ENCODE measurements at regions not wholly inside any gene's neighbourhood (a gene's known extent, or its start where the extent isn't known, plus 50 kb on each side); places are given as distances from the start of the nearest gene placed in this dataset.

DNA sequence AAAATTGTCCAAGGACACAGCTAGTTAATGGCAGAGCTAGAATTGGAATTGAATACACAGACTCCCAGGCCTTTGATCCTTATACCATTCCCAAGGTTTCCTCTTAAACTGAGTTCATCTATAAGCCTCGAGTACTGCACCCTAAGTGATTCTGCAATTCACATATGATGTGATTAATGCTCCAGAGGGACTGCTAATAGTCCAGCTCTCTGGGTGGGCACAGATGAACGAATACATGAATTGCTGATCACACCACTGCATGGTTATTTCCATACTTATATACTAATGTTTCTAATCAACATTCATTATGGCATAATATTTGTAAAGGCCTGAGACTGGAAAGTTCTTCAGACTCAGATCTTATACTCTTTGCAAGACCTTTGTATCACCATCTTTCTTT, 101.8 kb downstream of the NUFIP1 start:
- Mint-ChIP-seq H3K9me3 (ENCODE audit: unreplicated experiment) (no peaks in the 10 kb centered on the region), H3K4me3 (ENCODE audit: unreplicated experiment) (no peak overlapping the region), H3K27ac (ENCODE audit: unreplicated experiment) (no peak overlapping the region), H3K4me1 (ENCODE audit: low read depth, unreplicated experiment) (peaks cover 13% of the 10 kb centered on the region), H3K36me3 (ENCODE audit: low read depth, unreplicated experiment) (no peaks in the 10 kb centered on the region), H3K27me3 (ENCODE audit: low read depth, unreplicated experiment) (no peaks in the 10 kb centered on the region)
- no peak overlapping the region for H3K9ac ChIP-seq (ENCODE audit: low read length)
- no peaks in the 10 kb centered on the region for H3K27me3 ChIP-seq (ENCODE audit: insufficient read depth, low read length)
- H3K27ac ChIP-seq (ENCODE audit: low read depth, low read length), result no peak overlapping the region
- H4K20me1 ChIP-seq (ENCODE audit: insufficient read depth, low read length), result no peaks in the 10 kb centered on the region
- no peaks in the 10 kb centered on the region for H3K79me2 ChIP-seq (ENCODE audit: insufficient read depth, low read length)
- TF ChIP-seq, protein P1, sequence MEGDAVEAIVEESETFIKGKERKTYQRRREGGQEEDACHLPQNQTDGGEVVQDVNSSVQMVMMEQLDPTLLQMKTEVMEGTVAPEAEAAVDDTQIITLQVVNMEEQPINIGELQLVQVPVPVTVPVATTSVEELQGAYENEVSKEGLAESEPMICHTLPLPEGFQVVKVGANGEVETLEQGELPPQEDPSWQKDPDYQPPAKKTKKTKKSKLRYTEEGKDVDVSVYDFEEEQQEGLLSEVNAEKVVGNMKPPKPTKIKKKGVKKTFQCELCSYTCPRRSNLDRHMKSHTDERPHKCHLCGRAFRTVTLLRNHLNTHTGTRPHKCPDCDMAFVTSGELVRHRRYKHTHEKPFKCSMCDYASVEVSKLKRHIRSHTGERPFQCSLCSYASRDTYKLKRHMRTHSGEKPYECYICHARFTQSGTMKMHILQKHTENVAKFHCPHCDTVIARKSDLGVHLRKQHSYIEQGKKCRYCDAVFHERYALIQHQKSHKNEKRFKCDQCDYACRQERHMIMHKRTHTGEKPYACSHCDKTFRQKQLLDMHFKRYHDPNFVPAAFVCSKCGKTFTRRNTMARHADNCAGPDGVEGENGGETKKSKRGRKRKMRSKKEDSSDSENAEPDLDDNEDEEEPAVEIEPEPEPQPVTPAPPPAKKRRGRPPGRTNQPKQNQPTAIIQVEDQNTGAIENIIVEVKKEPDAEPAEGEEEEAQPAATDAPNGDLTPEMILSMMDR (IDR thresholded peaks at IDR 0.05; ENCODE audit: insufficient read depth, low read depth, low read length), result no peak
- no peak for TF ChIP-seq EZH2 (IDR thresholded peaks at IDR 0.05; ENCODE audit: insufficient read depth, low read length)
- H3K4me1 ChIP-seq (ENCODE audit: insufficient read depth, low read length), result peaks cover 10% of the 10 kb centered on the region
- DNase-seq (ENCODE audit: low read depth) (no peak), FAIRE-seq (no peak)
- no peak overlapping the region for H2AFZ ChIP-seq (ENCODE audit: low read depth, low read length)
- no peak overlapping the region for H3K4me2 ChIP-seq (ENCODE audit: low read length)
- no peaks in the 10 kb centered on the region for H3K9me3 ChIP-seq (ENCODE audit: insufficient read depth, low read depth, low read length)
- no peaks in the 10 kb centered on the region for H3K36me3 ChIP-seq (ENCODE audit: insufficient read depth, low read length)
- H3K4me3 ChIP-seq (ENCODE audit: insufficient read depth, low read depth, low read length), result no peak overlapping the region

DNA sequence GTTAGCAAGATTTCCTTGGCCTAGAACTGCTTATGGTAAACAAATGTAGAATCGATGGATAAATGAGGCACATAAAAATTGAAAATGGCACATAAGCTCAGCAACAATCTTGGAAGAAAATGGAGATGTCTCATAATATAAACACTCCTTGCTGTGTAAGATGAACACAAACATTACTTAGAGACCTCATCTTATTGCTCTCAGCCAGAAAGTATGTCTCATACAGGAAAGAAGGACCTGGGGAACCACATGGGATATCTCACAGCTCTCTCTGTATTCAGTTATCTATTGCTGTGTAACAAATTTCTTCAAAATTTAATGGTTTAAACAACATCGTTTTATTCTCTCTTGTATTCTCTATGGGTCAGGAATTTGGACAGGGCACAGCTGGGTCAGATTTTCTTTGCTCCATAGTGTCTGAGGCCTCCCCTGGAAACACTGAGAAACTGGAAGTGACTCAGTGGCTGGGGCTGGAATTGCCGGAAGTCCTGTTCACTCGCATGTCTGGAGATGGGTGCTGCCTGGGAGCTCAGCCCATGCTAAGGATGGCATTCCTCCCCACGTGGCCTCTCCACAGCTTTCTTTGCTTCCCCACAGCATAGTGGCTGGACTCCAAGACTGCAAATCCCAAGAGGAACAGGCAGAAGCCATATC, 105.1 kb downstream of the NUFIP1 start:
- no peak overlapping the region for H3K4me3 ChIP-seq (ENCODE audit: insufficient read depth, low read depth, low read length)
- FAIRE-seq (peak; percentile 97), DNase-seq (ENCODE audit: low read depth) (peak; percentile 71)
- no peaks in the 10 kb centered on the region for H3K9me3 Mint-ChIP-seq (ENCODE audit: unreplicated experiment)
- no peaks in the 10 kb centered on the region for H3K27me3 ChIP-seq (ENCODE audit: insufficient read depth, low read length)
- no peak for TF ChIP-seq EZH2 (IDR thresholded peaks at IDR 0.05; ENCODE audit: insufficient read depth, low read length)
- H3K36me3 Mint-ChIP-seq (ENCODE audit: low read depth, unreplicated experiment), result no peaks in the 10 kb centered on the region
- H3K4me2 ChIP-seq (ENCODE audit: low read length), result peak overlapping the region; percentile 36
- H3K4me1 ChIP-seq (ENCODE audit: insufficient read depth, low read length), result peaks cover 10% of the 10 kb centered on the region
- no peaks in the 10 kb centered on the region for H3K36me3 ChIP-seq (ENCODE audit: insufficient read depth, low read length)
- H3K9me3 ChIP-seq (ENCODE audit: insufficient read depth, low read depth, low read length), result no peaks in the 10 kb centered on the region
- H3K79me2 ChIP-seq (ENCODE audit: insufficient read depth, low read length), result no peaks in the 10 kb centered on the region
- H3K27me3 Mint-ChIP-seq (ENCODE audit: low read depth, unreplicated experiment), result peaks cover 2% of the 10 kb centered on the region
- peak overlapping the region; percentile 81 for H3K27ac Mint-ChIP-seq (ENCODE audit: unreplicated experiment)
- peak overlapping the region; percentile 15 for H3K9ac ChIP-seq (ENCODE audit: low read length)
- H2AFZ ChIP-seq (ENCODE audit: low read depth, low read length), result peak overlapping the region; percentile 68
- H4K20me1 ChIP-seq (ENCODE audit: insufficient read depth, low read length), result no peaks in the 10 kb centered on the region
- H3K27ac ChIP-seq (ENCODE audit: low read depth, low read length), result peak overlapping the region; percentile 65
- peak overlapping the region; percentile 7 for H3K4me3 Mint-ChIP-seq (ENCODE audit: unreplicated experiment)
- peaks cover 9% of the 10 kb centered on the region for H3K4me1 Mint-ChIP-seq (ENCODE audit: low read depth, unreplicated experiment)

DNA sequence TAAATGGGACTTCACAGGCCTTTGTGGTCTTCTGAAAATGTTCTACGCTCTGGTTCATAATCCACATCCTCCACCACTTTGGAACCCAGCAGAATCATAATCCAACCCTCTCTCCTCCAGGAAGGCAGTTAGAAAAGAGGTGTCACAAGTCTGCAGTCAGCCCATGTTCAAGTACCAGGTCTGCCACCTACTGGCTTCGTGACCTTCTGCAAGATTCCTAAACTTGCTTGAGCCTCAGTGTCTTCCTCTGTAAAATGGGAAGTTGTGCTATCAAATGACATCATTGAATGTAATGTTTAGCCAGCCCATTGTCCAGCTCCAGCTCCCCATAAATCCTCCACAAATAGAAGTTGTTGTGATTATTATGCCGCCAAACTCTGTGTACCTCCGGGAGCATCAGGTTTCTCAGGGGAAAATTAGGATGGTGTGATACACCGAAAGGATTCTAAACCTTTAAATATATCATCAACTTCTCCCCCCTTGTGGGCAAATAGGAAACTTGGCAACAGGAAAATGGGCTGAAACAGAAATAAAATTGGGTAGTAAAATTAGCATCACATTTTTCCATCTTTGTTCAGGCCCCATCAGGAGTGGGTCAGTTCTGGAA, 109.7 kb downstream of the NUFIP1 start:
- TF ChIP-seq EZH2 (IDR thresholded peaks at IDR 0.05; ENCODE audit: insufficient read depth, low read length), result no peak
- TF ChIP-seq, protein P1 (IDR thresholded peaks at IDR 0.05; ENCODE audit: insufficient read depth, low read depth, low read length), result peak; percentile 24
- Histone ChIP-seq H3K27me3 (ENCODE audit: insufficient read depth, low read length) (no peaks in the 10 kb centered on the region), H3K4me2 (ENCODE audit: low read length) (no peak overlapping the region), H4K20me1 (ENCODE audit: insufficient read depth, low read length) (no peaks in the 10 kb centered on the region), H3K36me3 (ENCODE audit: insufficient read depth, low read length) (no peaks in the 10 kb centered on the region), H2AFZ (ENCODE audit: low read depth, low read length) (no peak overlapping the region), H3K27ac (ENCODE audit: low read depth, low read length) (no peak overlapping the region), H3K79me2 (ENCODE audit: insufficient read depth, low read length) (no peaks in the 10 kb centered on the region), H3K9me3 (ENCODE audit: insufficient read depth, low read depth, low read length) (peaks cover 5% of the 10 kb centered on the region), H3K4me1 (ENCODE audit: insufficient read depth, low read length) (peaks cover 8% of the 10 kb centered on the region), H3K4me3 (ENCODE audit: insufficient read depth, low read depth, low read length) (no peak overlapping the region), H3K9ac (ENCODE audit: low read length) (no peak overlapping the region)
- Mint-ChIP-seq H3K36me3 (ENCODE audit: low read depth, unreplicated experiment) (no peaks in the 10 kb centered on the region), H3K9me3 (ENCODE audit: unreplicated experiment) (peaks cover 9% of the 10 kb centered on the region), H3K4me3 (ENCODE audit: unreplicated experiment) (no peak overlapping the region), H3K27me3 (ENCODE audit: low read depth, unreplicated experiment) (peaks cover 14% of the 10 kb centered on the region), H3K27ac (ENCODE audit: unreplicated experiment) (no peak overlapping the region), H3K4me1 (ENCODE audit: low read depth, unreplicated experiment) (peaks cover 17% of the 10 kb centered on the region)
- peak; percentile 39 for FAIRE-seq
- peak; percentile 48 for DNase-seq (ENCODE audit: low read depth)
